ENCODE measurements at regions not wholly inside any gene's neighbourhood (a gene's known extent, or its start where the extent isn't known, plus 50 kb on each side); places are given as distances from the start of the nearest gene placed in this dataset.

DNA sequence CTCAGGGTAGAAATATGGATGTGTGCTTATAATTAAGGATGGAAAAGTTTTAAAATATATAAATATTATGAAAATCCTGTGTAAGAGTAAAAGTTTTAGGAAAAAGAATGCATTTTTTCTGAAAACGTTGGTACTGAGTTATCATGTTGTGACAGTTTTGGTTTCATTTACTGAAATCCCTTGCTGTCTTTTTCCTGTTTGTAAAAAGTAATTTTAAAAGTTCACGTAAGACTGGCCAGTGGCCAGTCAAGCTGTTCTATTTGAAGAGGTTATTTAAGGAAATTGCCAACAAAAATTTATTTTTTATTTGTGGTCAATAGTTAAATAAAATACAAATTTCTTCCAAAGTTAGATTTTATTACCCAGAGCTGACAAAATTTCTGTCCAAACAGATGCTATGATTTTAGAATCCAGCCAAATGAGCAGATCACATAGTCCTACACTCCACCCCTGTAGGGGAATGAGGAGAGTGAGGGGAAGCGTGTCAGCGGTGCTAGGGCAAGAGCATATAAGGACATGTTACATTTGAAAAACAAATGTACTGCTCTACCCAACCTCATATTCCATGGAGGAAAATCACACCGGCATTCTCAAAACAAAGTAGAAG, 297.8 kb upstream of the TFPI start:
- Mint-ChIP-seq H3K9me3 (no peaks in the 10 kb centered on the region), H3K36me3 (ENCODE audit: insufficient read depth) (no peaks in the 10 kb centered on the region), H3K4me3 (no peak overlapping the region), H3K4me1 (ENCODE audit: low read depth) (no peaks in the 10 kb centered on the region), H3K27me3 (ENCODE audit: low read depth) (no peaks in the 10 kb centered on the region)
- no peak for ATAC-seq
- DNase-seq = no peak

DNA sequence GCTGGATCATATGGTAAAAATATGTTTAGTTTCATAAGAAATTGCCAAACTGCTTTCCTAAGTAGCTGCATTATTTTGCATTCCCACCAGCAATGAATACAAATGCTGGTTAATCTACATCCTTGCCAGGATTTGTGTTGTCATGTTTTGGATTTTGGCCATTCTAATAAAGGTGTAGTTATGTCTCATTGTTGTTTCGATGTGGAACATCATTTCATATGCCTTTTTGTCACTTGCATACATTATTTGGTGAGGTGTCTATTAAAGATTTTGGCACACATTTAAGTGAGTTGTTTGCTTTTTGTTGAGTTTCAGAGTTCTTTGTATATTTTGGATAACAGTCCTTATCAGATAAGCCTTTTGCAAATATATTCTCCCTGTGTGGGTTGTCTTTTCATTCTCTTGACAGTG, 299.2 kb upstream of the TFPI start:
- H3K9me3 Mint-ChIP-seq = no peaks in the 10 kb centered on the region
- no peaks in the 10 kb centered on the region for H3K36me3 Mint-ChIP-seq (ENCODE audit: insufficient read depth)
- H3K27me3 Mint-ChIP-seq (ENCODE audit: low read depth) = no peaks in the 10 kb centered on the region
- H3K4me1 Mint-ChIP-seq (ENCODE audit: low read depth) = no peaks in the 10 kb centered on the region
- ATAC-seq (no peak), DNase-seq (no peak)
- H3K4me3 Mint-ChIP-seq = no peak overlapping the region

DNA sequence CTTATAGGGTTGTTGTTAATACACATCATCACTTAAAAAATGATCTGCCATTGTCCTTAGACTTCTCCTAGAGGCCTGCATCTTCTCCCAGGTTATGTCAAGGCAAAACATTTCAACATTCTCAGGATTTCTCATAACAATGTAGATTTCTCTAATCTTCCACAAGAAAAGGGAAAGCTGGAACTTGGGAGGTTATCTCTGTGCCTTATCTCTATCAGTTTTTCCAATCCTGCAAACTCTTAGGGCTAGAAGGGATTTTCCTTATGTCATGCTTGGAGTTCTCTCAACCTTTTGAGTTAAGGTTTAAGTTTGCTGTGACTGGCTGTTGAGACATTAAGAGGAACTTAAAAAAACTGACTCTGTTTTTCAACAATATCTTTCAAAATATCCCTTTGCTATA, 300.6 kb upstream of the TFPI start:
- DNase-seq = no peak
- Mint-ChIP-seq H3K4me1 (ENCODE audit: low read depth) (no peaks in the 10 kb centered on the region), H3K36me3 (ENCODE audit: insufficient read depth) (no peaks in the 10 kb centered on the region), H3K4me3 (no peak overlapping the region), H3K27me3 (ENCODE audit: low read depth) (no peaks in the 10 kb centered on the region), H3K9me3 (no peaks in the 10 kb centered on the region)
- no peak for ATAC-seq

DNA sequence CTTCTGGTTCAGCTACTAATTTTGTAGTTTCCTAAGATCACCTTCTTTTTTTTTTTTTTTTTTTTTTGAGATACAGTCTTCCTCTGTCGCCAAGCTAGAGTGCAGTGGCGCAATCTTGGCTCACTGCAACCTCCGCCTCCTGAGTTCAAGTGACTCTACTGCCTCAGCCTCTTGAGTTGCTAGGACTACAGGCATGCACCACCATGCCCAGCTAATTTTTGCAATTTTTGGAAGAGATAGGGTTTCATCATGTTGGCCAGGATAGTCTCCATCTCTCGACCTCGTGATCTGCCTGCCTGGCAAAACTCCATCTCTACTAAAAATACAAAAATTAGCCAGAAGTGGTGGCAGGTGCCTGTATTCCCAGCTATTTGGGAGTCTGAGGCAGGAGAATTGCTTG, 301.5 kb upstream of the TFPI start:
- ATAC-seq (no peak), DNase-seq (no peak)
- H3K27me3 Mint-ChIP-seq (ENCODE audit: low read depth) = no peaks in the 10 kb centered on the region
- H3K36me3 Mint-ChIP-seq (ENCODE audit: insufficient read depth) = no peaks in the 10 kb centered on the region
- no peak overlapping the region for H3K4me3 Mint-ChIP-seq
- H3K9me3 Mint-ChIP-seq = no peaks in the 10 kb centered on the region
- no peaks in the 10 kb centered on the region for H3K4me1 Mint-ChIP-seq (ENCODE audit: low read depth)

DNA sequence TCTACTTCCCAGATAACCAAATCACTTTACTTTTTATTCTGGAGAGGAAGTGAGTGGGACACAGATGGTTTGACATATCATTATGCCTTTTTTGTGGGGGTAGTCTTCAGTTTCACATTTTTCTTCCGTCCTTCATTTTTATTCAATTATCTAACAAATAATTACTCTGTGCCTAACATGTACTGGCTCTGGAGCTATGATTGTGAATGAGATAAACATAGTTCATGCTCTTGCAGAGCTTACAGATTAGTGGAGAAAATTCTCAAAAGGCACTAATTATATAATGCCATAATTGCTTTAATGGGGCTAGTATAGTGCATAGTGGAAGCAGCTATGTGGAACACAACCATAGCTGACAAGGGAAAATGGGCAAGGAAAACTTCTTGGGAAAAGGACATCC, 303.6 kb upstream of the TFPI start:
- Mint-ChIP-seq H3K4me3 (no peak overlapping the region), H3K36me3 (ENCODE audit: insufficient read depth) (no peaks in the 10 kb centered on the region), H3K4me1 (ENCODE audit: low read depth) (no peaks in the 10 kb centered on the region), H3K9me3 (no peaks in the 10 kb centered on the region), H3K27me3 (ENCODE audit: low read depth) (no peaks in the 10 kb centered on the region)
- no peak for ATAC-seq
- no peak for DNase-seq

DNA sequence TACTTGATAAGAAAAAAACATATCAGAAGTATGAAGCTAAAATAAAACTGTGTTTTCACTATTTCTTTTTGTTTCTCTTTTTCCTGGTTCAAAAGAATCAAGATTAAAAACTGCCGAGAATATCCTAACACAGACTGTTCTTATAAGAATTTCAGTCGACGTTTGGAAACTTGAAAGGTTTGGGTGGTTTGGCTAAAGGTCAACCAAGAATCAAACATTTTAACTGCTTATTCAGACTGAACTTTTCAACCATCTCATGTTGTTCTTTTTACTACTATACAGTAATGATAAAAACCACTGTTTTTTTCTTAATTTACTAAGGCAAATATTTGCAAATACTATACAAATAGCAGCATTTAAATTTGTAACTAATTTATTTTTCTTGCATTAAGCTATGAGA, 308.5 kb upstream of the TFPI start:
- no peak overlapping the region for H3K4me3 Mint-ChIP-seq
- no peak for DNase-seq
- no peaks in the 10 kb centered on the region for H3K4me1 Mint-ChIP-seq (ENCODE audit: low read depth)
- ATAC-seq = no peak
- H3K9me3 Mint-ChIP-seq = peaks cover 4% of the 10 kb centered on the region
- no peaks in the 10 kb centered on the region for H3K36me3 Mint-ChIP-seq (ENCODE audit: insufficient read depth)
- H3K27me3 Mint-ChIP-seq (ENCODE audit: low read depth) = no peaks in the 10 kb centered on the region

DNA sequence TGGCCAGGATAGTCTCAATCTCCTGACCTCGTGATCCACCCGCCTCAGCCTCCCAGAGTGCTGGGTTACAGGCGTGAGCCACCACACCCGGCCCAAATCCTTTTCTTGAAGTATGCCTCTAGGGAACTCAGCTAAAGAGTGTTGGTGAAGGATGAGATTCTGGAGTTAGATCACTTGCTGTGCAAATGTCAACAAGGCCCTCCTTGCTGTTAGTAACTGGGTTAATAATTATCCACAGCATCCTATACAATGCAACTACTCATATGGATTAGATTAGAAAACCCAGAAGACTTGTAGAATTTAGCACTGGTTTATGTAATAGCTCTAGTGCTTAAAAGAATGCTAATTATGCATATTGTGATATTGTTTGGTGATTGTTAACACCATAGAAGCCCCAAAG, 310.8 kb upstream of the TFPI start:
- no peaks in the 10 kb centered on the region for H3K36me3 Mint-ChIP-seq (ENCODE audit: insufficient read depth)
- no peaks in the 10 kb centered on the region for H3K27me3 Mint-ChIP-seq (ENCODE audit: low read depth)
- no peaks in the 10 kb centered on the region for H3K4me1 Mint-ChIP-seq (ENCODE audit: low read depth)
- no peak overlapping the region for H3K4me3 Mint-ChIP-seq
- peaks cover 4% of the 10 kb centered on the region for H3K9me3 Mint-ChIP-seq
- ATAC-seq (no peak), DNase-seq (no peak)

DNA sequence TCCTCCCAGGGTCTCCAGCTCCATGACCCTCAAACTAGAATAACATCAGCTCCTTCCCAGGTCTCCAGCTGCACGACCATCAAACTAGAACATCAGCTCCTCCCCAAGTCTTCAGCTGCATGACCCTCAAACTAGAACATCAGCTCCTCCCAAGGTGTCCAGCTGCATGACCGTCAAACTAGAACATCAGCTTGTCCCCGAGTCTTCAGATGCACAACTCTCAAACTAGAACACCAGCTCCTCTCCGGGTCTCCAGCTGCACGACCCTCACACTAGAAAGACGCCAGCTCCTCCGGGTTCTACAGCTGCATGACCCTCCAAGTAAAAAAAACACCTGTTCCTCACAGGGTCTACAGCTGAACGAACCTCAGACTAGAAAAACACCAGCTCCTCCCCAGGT, 312.9 kb upstream of the TFPI start:
- peaks cover 4% of the 10 kb centered on the region for H3K9me3 Mint-ChIP-seq
- no peaks in the 10 kb centered on the region for H3K4me1 Mint-ChIP-seq (ENCODE audit: low read depth)
- H3K36me3 Mint-ChIP-seq (ENCODE audit: insufficient read depth) = no peaks in the 10 kb centered on the region
- no peak for ATAC-seq
- no peak for DNase-seq
- H3K4me3 Mint-ChIP-seq = no peak overlapping the region
- no peaks in the 10 kb centered on the region for H3K27me3 Mint-ChIP-seq (ENCODE audit: low read depth)

DNA sequence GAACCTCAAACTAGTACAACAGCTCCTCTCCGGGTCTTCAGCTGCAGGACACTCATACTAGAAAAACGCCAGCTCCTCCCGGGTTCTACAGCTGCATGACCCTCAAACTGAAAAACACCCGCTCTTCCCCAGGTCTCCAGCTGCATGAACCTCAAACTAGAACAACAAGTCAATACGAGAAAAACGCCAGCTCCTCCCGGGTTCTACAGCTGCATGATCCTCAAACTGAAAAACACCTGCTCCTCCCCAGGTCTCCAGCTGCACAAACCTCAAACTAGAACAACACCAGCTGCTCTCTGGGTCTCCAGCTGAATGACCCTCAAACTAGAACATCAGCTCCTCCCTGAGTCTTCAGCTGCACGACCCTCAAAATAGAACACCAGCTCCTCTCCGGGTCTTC, 315.0 kb upstream of the TFPI start:
- no peaks in the 10 kb centered on the region for H3K4me1 Mint-ChIP-seq (ENCODE audit: low read depth)
- DNase-seq (no peak), ATAC-seq (no peak)
- H3K36me3 Mint-ChIP-seq (ENCODE audit: insufficient read depth) = no peaks in the 10 kb centered on the region
- H3K9me3 Mint-ChIP-seq = peaks cover 4% of the 10 kb centered on the region
- no peaks in the 10 kb centered on the region for H3K27me3 Mint-ChIP-seq (ENCODE audit: low read depth)
- no peak overlapping the region for H3K4me3 Mint-ChIP-seq

DNA sequence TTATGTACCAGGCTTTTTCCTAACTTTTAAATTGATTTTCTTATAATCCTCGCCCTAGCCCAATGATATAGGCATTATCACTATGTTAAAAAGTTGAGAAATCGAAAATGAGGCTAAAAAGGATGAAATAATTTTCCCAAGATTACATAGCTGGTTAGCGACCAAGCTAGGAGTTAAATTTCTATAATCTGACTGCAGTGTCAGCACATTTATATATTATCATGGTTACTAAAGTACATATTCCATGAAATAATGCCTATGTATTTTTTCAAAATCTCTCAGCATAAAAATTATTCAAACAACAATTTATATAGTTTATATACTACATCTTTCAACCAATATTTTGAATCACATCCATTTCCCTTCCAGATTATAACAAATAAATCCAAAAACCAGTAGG, 317.3 kb upstream of the TFPI start:
- ATAC-seq = no peak
- Mint-ChIP-seq H3K9me3 (no peaks in the 10 kb centered on the region), H3K36me3 (ENCODE audit: insufficient read depth) (no peaks in the 10 kb centered on the region), H3K27me3 (ENCODE audit: low read depth) (no peaks in the 10 kb centered on the region), H3K4me1 (ENCODE audit: low read depth) (no peaks in the 10 kb centered on the region), H3K4me3 (no peak overlapping the region)
- no peak for DNase-seq

DNA sequence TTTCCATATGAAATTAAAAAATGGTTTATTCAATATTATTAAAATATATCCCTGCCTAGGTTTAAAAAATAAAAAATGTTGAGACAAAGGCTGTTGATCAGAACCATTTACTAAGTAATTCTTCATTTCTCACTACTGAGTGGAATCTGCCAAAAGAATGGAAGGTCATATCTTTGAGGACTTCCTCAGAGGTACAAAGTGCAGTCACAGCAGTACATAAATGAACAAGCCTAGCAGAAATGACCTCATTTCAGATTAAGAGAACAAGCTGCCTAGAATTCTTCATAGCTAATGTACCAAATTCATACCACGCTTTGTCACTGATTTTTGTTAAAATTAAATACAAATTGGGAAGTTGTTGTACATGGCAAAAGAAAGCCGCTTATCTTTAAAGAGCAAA, 318.9 kb upstream of the TFPI start:
- Mint-ChIP-seq H3K36me3 (ENCODE audit: insufficient read depth) (no peaks in the 10 kb centered on the region), H3K4me3 (no peak overlapping the region), H3K4me1 (ENCODE audit: low read depth) (no peaks in the 10 kb centered on the region), H3K9me3 (no peaks in the 10 kb centered on the region), H3K27me3 (ENCODE audit: low read depth) (no peaks in the 10 kb centered on the region)
- ATAC-seq (no peak), DNase-seq (no peak)

DNA sequence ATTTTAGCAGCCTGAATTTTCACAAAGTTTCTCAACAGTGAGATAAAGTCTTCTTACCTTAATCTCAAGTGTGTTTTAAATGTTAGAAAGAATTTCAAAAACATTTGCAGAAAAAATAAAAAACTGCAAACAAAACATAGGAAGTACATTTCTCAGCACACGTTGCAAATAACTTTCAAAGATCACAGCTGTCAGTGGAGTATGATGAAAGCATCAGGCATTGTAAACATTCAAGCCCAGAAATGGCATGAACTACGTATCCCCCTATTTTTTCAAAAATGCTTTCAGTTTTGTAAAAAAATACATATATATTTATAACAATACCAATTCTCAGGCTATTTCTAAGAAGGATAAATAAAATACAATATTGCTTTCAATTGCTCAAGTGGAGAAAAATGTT, 320.6 kb upstream of the TFPI start:
- H3K4me1 Mint-ChIP-seq (ENCODE audit: low read depth) = no peaks in the 10 kb centered on the region

DNA sequence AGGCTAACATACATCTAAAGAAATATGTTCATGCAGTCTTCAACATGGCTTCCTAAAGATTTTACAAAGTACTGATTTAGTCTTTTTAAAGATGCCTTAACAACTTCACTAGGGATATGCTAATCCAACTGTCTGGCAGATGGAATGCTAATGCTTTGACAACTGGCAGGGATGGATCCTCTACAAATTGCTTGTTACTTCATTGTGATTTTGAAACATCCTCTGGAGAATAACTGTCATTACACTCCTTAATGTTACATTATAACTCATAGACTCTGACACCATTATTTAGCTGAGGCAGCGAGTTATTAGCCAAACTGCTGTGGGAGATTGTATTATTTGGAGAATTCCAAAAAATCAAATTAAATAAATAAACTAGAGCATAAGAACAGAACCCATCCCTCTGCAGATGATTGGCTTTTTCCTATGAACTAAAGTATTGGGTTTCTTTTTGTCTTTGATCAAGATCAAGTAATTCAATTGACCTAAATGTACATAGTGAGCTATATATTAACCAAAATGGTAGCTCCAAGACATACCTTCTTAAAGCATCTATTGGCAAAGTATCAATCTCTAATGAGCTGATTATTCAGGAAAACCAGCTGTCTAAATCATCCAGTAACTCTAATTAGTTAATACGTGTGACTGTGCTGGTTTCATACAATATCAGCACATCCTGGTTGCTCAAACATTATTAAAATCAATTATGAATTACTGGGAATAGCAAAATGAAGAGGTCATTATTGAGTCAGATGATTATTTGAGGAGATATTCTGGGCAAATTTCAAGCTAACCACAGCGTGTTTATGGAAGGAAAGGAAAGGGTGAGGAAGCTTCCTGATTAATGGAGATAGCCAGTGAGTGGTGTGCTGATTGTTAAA, 321.3 kb upstream of the TFPI start:
- Mint-ChIP-seq H3K4me3 (no peak overlapping the region), H3K4me1 (ENCODE audit: low read depth) (no peaks in the 10 kb centered on the region), H3K36me3 (ENCODE audit: insufficient read depth) (no peaks in the 10 kb centered on the region), H3K9me3 (no peaks in the 10 kb centered on the region), H3K27me3 (ENCODE audit: low read depth) (no peaks in the 10 kb centered on the region)
- ATAC-seq (no peak), DNase-seq (no peak)

More for the DNA sequence above, 320.6 kb upstream of the TFPI start:
- H3K9me3 Mint-ChIP-seq = no peaks in the 10 kb centered on the region
- H3K4me3 Mint-ChIP-seq = no peak overlapping the region
- DNase-seq = no peak
- no peaks in the 10 kb centered on the region for H3K27me3 Mint-ChIP-seq (ENCODE audit: low read depth)
- H3K36me3 Mint-ChIP-seq (ENCODE audit: insufficient read depth) = no peaks in the 10 kb centered on the region
- ATAC-seq = no peak

DNA sequence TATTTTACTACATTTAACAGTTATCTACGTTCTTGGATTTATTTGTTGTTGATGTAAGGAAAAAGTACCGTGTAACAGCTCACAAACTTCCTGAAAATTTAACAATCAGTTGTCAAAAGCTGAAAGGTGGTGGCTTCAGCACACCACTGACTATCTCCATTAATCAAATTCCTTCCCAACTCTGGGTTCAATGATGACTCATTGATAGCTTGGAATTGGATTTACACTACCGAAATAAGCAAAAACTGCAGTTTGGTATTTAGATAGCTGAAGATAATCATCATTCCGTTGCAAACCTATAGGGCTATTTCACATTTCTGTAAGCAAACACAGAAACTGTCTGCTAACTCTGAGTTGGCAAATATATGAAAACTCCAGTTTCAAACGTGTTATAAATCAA, 322.3 kb upstream of the TFPI start:
- H3K9me3 Mint-ChIP-seq = peaks cover 3% of the 10 kb centered on the region
- ATAC-seq = no peak
- H3K4me1 Mint-ChIP-seq (ENCODE audit: low read depth) = no peaks in the 10 kb centered on the region
- H3K36me3 Mint-ChIP-seq (ENCODE audit: insufficient read depth) = no peaks in the 10 kb centered on the region
- H3K4me3 Mint-ChIP-seq = no peak overlapping the region
- no peaks in the 10 kb centered on the region for H3K27me3 Mint-ChIP-seq (ENCODE audit: low read depth)
- no peak for DNase-seq

DNA sequence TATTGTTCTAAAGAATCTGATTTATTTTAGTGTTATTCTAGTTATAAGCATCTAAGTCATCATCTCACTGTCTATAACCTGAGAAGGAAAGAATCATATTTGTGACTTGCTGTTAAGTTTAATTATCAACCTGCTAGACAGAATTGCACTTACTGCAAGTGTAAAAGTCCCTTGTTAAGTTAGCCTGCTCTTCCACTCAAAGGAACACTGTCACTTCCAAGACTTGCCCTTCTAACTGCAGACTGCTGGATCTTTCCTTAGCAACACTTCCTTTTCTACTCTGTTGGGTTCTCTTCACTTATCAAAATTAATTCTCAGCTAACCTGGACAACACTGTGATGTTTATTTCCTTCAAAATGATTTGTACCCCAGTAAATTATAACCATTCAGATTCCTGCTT, 323.2 kb upstream of the TFPI start:
- ATAC-seq = no peak
- H3K9me3 Mint-ChIP-seq = peaks cover 4% of the 10 kb centered on the region

More for the DNA sequence above, 323.2 kb upstream of the TFPI start:
- no peaks in the 10 kb centered on the region for H3K27me3 Mint-ChIP-seq (ENCODE audit: low read depth)
- no peak overlapping the region for H3K4me3 Mint-ChIP-seq
- no peaks in the 10 kb centered on the region for H3K36me3 Mint-ChIP-seq (ENCODE audit: insufficient read depth)
- DNase-seq = no peak
- no peaks in the 10 kb centered on the region for H3K4me1 Mint-ChIP-seq (ENCODE audit: low read depth)
